Right lobe of liver (tissue), 4 donors: ENCODE measurements at regions not wholly inside any gene's neighbourhood (a gene's known extent, or its start where the extent isn't known, plus 50 kb on each side); places are given as distances from the start of the nearest gene placed in this dataset.

Experiments
- POLR2A ChIP-seq: fragments of 450-650 bp; IDR thresholded peaks from one replicate; pipeline ENCODE4 v1.6.1; 2017; ENCODE audit warnings: antibody characterized with exemption, mild to moderate bottlenecking
- TF ChIP-seq, protein P1 (sequence below), 4 donors: fragments of 200-600 bp in 3 of 4; fragments of 450-650 bp in 1 of 4; IDR thresholded peaks; one replicate each; pipeline versions ENCODE4 v1.5.1 to v1.8.0; 2016 to 2022; ENCODE audit warnings: antibody characterized with exemption in 4 of 4, mild to moderate bottlenecking in 2 of 4
- donor health status: DM: no; HTN: no; CAD: no.
- donor health status: DM: no; HTN: no; CAD: no.
- donor health status: DM: no; HTN: yes; CAD: no.

- TF ChIP-seq, protein P1, sequence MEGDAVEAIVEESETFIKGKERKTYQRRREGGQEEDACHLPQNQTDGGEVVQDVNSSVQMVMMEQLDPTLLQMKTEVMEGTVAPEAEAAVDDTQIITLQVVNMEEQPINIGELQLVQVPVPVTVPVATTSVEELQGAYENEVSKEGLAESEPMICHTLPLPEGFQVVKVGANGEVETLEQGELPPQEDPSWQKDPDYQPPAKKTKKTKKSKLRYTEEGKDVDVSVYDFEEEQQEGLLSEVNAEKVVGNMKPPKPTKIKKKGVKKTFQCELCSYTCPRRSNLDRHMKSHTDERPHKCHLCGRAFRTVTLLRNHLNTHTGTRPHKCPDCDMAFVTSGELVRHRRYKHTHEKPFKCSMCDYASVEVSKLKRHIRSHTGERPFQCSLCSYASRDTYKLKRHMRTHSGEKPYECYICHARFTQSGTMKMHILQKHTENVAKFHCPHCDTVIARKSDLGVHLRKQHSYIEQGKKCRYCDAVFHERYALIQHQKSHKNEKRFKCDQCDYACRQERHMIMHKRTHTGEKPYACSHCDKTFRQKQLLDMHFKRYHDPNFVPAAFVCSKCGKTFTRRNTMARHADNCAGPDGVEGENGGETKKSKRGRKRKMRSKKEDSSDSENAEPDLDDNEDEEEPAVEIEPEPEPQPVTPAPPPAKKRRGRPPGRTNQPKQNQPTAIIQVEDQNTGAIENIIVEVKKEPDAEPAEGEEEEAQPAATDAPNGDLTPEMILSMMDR (IDR thresholded peaks at IDR 0.05) = no peak
- no peak for TF ChIP-seq POLR2A
Observed at GRCh38 chr3:78497021-78497420, 1270.8 kb downstream of the ROBO1 start.
